Parathyroid adenoma (tissue), 2 donors: ENCODE measurements at regions not wholly inside any gene's neighbourhood (a gene's known extent, or its start where the extent isn't known, plus 50 kb on each side); places are given as distances from the start of the nearest gene placed in this dataset.

Experiments
- H2AFZ ChIP-seq: fragments of 300-600 bp; sonication (generic); one replicate; pipeline ENCODE4 v1.7.0; 2017; ENCODE audit warnings: antibody characterized with exemption, mild to moderate bottlenecking
- H3K27ac ChIP-seq: fragments of 300-600 bp; sonication (generic); one replicate; pipeline ENCODE4 v1.7.0; 2017
- H3K27me3 ChIP-seq: fragments of 300-600 bp; sonication (generic); one replicate; pipeline ENCODE4 v1.7.0; 2017; ENCODE audit warnings: low read length; ENCODE audit not compliant: control insufficient read depth, insufficient read depth
- H3K36me3 ChIP-seq: fragments of 300-600 bp; sonication (generic); one replicate; pipeline ENCODE4 v1.7.0; 2017; ENCODE audit warnings: low read length; ENCODE audit not compliant: control insufficient read depth, insufficient read depth
- H3K4me1 ChIP-seq: fragments of 300-600 bp; sonication (generic); one replicate; pipeline ENCODE4 v1.7.0; 2017; ENCODE audit warnings: control low read depth
- H3K4me2 ChIP-seq: fragments of 300-600 bp; sonication (generic); one replicate; pipeline ENCODE4 v1.7.0; 2017; ENCODE audit warnings: low read length
- H3K4me3 ChIP-seq: fragments of 300-600 bp; sonication (generic); one replicate; pipeline ENCODE4 v1.7.0; 2017; ENCODE audit warnings: low read depth, low read length
- H3K79me2 ChIP-seq: fragments of 300-600 bp; sonication (generic); one replicate; pipeline ENCODE4 v1.7.0; 2017; ENCODE audit warnings: control low read depth
- H3K9ac ChIP-seq: fragments of 300-600 bp; sonication (generic); one replicate; pipeline ENCODE4 v1.7.0; 2017; ENCODE audit warnings: mild to moderate bottlenecking
- H3K9me3 ChIP-seq: fragments of 300-600 bp; sonication (generic); one replicate; pipeline ENCODE4 v1.7.0; 2017; ENCODE audit warnings: low read length; ENCODE audit not compliant: control insufficient read depth
- TF ChIP-seq, protein P1 (sequence below): fragments of 300-600 bp; sonication (generic); IDR thresholded peaks from one replicate; pipeline ENCODE4 v1.7.0; 2017; ENCODE audit warnings: antibody characterized with exemption, mild to moderate bottlenecking
- donor health status: primary hyperparathyroidism.

DNA sequence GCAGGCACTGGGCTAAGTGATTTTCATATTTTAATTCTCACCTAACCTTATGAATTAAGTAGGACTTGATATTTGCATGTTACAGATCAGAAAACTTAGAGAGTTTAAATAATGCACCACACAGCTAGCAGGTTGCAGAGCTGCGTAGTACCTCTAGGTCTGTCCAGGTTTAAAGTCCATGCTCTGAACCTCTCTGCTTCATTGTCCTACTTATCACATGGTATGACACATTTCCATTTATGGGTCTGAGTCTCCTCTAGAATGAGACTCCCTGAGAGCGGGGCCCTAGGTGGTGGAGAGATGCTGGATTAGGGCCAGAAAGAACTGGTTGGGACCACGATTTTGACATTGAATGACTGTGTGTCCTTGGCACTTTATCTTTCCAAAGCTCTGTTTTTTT is 102.5 kb upstream of the USP24 start:
- Histone ChIP-seq H3K9ac (no peak overlapping the region), H3K4me3 (no peak overlapping the region), H3K9me3 (no peaks in the 10 kb centered on the region), H3K4me2 (no peak overlapping the region), H2AFZ (no peak overlapping the region), H3K27me3 (no peaks in the 10 kb centered on the region), H3K4me1 (no peaks in the 10 kb centered on the region), H3K36me3 (no peaks in the 10 kb centered on the region), H3K79me2 (no peaks in the 10 kb centered on the region), H3K27ac (no peak overlapping the region)
- TF ChIP-seq, protein P1, sequence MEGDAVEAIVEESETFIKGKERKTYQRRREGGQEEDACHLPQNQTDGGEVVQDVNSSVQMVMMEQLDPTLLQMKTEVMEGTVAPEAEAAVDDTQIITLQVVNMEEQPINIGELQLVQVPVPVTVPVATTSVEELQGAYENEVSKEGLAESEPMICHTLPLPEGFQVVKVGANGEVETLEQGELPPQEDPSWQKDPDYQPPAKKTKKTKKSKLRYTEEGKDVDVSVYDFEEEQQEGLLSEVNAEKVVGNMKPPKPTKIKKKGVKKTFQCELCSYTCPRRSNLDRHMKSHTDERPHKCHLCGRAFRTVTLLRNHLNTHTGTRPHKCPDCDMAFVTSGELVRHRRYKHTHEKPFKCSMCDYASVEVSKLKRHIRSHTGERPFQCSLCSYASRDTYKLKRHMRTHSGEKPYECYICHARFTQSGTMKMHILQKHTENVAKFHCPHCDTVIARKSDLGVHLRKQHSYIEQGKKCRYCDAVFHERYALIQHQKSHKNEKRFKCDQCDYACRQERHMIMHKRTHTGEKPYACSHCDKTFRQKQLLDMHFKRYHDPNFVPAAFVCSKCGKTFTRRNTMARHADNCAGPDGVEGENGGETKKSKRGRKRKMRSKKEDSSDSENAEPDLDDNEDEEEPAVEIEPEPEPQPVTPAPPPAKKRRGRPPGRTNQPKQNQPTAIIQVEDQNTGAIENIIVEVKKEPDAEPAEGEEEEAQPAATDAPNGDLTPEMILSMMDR: no peak

DNA sequence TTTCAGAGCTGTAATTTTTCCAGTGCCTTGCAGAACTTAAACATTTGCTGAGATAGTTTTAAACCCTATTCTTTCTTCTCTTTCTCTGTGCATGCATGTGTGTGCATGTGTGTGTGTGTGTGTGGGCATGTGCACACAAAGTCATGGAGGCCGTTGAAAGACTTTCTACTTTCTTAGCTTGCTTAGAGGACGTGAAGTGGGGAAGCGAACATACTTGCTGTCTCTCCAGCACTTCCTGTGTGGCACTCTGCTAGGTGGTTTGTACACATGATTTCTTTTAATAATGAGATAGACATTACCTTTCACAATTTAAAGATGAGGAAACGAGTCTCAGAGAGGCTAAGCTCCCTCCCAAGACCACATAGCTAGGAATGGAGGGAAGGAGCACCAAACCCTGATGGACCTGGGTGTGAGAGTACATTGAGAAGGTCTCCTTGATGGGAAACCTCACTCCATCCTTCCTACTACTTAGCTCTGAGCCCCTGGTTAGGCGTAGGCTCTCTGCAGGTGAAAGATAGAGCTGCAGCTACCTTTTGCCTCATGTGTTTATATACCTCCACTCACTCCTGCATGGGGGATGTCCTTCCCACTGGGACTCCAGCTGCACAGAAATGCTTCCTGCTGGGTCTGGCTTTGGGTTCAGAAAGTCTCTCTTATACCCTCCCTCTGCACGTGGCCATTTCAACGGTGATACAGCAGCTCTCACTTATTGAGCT is 101.9 kb upstream of the USP24 start:
- TF ChIP-seq, protein P1: no peak
- Histone ChIP-seq H2AFZ (no peak overlapping the region), H3K4me3 (no peak overlapping the region), H3K9me3 (no peaks in the 10 kb centered on the region), H3K36me3 (no peaks in the 10 kb centered on the region), H3K9ac (no peak overlapping the region), H3K27me3 (no peaks in the 10 kb centered on the region), H3K4me2 (no peak overlapping the region), H3K79me2 (no peaks in the 10 kb centered on the region), H3K4me1 (no peaks in the 10 kb centered on the region), H3K27ac (no peak overlapping the region)

DNA sequence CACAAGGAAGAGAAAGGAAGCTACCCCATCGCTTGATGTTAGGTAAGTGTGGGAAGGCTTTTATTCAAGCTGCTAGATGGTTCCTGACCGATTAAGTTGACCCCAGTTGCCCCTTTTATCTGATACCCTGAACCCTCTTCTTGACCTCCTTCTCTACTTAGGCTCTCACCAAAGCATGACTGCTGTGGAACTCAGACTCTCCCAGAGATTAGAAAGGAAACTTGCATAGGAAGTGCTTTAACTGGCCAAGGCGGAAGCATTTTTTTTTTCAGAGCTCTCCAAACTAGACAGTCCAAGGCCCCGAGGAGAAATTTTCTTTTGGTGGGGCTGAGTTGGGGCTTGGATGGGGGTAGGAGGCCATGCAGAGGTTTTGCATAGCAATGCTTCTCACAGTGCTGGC is 101.3 kb upstream of the USP24 start:
- Histone ChIP-seq H3K9me3 (no peaks in the 10 kb centered on the region), H3K27me3 (no peaks in the 10 kb centered on the region), H3K79me2 (no peaks in the 10 kb centered on the region), H3K4me3 (no peak overlapping the region), H3K36me3 (no peaks in the 10 kb centered on the region), H3K4me2 (no peak overlapping the region), H2AFZ (no peak overlapping the region), H3K9ac (no peak overlapping the region), H3K27ac (no peak overlapping the region), H3K4me1 (no peaks in the 10 kb centered on the region)
- TF ChIP-seq, protein P1: no peak

DNA sequence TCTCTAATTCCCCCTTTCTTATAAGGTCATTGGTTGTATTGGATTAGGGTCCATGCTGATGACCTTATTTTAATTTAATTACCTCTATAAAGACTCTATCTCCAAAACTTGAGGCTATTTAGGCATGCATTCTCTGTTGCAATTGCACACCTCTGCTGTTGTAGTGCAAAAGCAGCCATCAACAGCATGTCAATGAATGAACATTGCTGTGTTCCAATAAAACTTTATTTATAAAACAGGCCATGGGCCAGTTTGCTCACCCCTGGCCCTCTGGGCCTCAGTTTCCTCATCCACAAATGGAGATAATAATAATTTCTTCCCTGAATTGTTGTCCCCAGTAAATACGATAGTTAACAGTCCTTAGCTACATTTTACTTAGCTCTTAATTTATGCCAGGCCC is 100.4 kb upstream of the USP24 start:
- Histone ChIP-seq H3K9ac (no peak overlapping the region), H3K4me3 (no peak overlapping the region), H3K27me3 (no peaks in the 10 kb centered on the region), H3K79me2 (no peaks in the 10 kb centered on the region), H3K27ac (no peak overlapping the region), H2AFZ (no peak overlapping the region), H3K9me3 (no peaks in the 10 kb centered on the region), H3K4me2 (no peak overlapping the region), H3K36me3 (no peaks in the 10 kb centered on the region), H3K4me1 (no peaks in the 10 kb centered on the region)
- TF ChIP-seq, protein P1: no peak

DNA sequence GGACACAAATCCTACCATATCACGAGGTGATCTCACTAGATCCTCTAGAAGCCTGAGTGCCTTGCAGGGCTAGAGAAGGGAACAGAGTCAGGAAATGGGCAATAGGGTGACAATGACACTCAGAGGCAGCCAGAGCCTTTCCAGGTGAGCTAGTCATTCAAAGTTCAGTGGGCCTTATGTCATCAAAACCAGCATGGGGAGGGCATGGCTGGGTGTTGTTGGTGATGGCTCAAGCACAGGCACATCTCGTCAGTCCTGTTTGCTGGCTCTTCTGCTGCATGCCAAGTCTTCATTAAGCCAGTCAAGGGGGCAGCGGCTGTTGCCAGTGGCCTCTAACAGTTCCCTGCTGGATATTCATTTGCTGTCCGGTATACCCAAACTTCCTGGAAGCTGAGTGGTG is 99.6 kb upstream of the USP24 start:
- Histone ChIP-seq H3K27me3 (no peaks in the 10 kb centered on the region), H3K9ac (no peak overlapping the region), H2AFZ (no peak overlapping the region), H3K9me3 (no peaks in the 10 kb centered on the region), H3K4me3 (no peak overlapping the region), H3K79me2 (no peaks in the 10 kb centered on the region), H3K27ac (no peak overlapping the region), H3K4me1 (no peaks in the 10 kb centered on the region), H3K4me2 (no peak overlapping the region), H3K36me3 (no peaks in the 10 kb centered on the region)
- TF ChIP-seq, protein P1: no peak
